GM12873 (cell line): ENCODE measurements at regions not wholly inside any gene's neighbourhood (a gene's known extent, or its start where the extent isn't known, plus 50 kb on each side); places are given as distances from the start of the nearest gene placed in this dataset.

Source experiments
- CTCF ChIP-seq: IDR thresholded peaks from 2 replicates; pipeline ENCODE4 v1.5.1; 2012; ENCODE audit warnings: low read depth, mild to moderate bottlenecking, moderate library complexity, low read length, control low read depth; ENCODE audit not compliant: insufficient read depth; ENCODE audit errors: missing control alignments

GRCh38 chr3:31390466-31390865, 142.3 kb upstream of the STT3B start:
- no peak for TF ChIP-seq CTCF

GRCh38 chr3:31391150-31391549, 141.6 kb upstream of the STT3B start:
- TF ChIP-seq CTCF: no peak

GRCh38 chr3:31392568-31392967, 140.2 kb upstream of the STT3B start:
- TF ChIP-seq CTCF: no peak

- TF ChIP-seq CTCF: no peak
These were observed 133.5 kb upstream of the STT3B start for GRCh38 chr3:31399271-31399670.

- no peak for TF ChIP-seq CTCF
These were observed 130.6 kb upstream of the STT3B start for GRCh38 chr3:31402117-31402516.

GRCh38 chr3:31403197-31403596, 129.5 kb upstream of the STT3B start:
- no peak for TF ChIP-seq CTCF

GRCh38 chr3:31404871-31405270, 127.9 kb upstream of the STT3B start:
- no peak for TF ChIP-seq CTCF
